T-helper 1 cell (primary cell): ENCODE measurements at regions not wholly inside any gene's neighbourhood (a gene's known extent, or its start where the extent isn't known, plus 50 kb on each side); places are given as distances from the start of the nearest gene placed in this dataset.

Experiments used
- DNase-seq, 5 donors: peaks; one replicate each; pipeline ENCODE4 v3.0.0-alpha.2; 2012 to 2020

DNA sequence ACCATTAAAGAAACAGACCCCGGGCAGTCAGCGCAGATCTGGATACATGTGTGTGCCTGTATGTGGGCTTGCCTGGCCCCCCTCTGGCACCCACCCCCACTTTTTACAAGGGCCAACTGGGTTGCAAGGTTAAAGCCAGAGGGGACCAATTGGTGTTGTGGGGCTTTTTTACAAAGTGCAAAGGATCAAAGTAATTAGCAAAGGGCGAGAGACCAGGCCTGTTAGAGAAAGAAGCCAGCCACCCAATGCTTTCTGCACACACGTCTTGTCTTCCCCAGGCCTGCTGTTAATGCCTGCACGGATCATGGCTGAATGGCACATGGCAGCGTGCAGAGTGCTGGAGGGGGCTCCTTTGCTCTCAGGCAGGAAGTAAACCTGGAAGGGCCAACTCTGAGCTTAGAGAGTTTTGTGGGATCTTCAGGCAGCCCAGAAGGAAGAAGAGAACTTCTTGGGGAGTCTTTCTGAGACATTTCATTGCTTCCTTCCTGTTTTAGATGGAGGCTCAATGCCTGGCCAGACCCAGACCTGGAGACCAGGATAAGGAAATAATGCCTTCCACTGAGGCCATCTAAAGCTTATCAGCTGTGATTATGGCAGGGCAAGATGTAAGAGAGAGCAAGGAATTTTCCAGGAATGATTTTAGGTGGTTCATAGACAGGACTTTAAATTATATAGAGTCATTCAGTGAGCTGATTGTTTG lies 523.4 kb upstream of the TBX3 start:
- no peak for DNase-seq

DNA sequence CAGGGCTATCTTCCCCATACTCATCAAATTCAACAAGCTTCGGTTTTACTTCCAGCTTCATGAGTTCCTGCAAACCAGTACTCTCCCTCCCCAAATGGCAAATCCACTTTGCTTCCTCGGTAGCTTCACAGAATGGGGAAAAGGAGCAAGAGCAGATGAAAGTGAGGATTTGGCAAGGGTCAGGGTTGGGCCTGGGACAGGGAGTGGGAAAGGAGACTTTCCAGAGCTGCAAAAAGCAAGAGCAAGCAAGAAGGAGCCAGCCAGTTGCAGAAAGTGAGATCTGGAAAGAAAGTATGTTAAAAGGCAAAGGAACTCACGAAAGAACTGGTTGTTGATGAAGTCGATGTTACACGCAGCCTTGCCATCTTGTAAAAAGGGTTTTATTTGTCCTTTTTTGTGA lies 522.8 kb upstream of the TBX3 start:
- DNase-seq, result no peak

DNA sequence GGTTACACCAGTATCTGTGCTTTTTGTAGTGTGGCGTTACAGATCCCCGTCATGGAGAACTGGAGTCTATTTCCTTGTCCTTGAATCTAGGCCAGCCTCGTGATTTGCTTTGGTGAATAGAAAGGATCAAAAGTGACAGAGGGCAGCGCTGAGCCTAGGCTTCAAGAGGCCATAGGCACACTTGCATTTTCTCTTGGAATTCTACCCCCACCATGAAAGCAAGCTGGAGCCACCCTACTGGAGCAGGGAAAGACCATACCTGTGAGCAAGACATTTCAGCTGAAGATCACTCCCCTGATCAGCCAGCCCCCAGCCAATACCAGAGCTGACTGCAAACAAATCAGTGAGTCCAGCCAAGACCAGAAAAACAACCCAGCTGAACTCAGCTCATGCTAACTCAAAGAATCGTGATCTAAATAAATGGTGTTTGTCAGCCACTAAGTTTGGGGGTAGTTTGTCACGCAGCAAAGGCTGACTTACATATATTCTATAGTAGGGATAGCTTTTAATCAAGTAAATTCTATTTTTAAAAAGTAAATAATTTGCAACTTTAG lies 521.9 kb upstream of the TBX3 start:
- DNase-seq, result no peak

DNA sequence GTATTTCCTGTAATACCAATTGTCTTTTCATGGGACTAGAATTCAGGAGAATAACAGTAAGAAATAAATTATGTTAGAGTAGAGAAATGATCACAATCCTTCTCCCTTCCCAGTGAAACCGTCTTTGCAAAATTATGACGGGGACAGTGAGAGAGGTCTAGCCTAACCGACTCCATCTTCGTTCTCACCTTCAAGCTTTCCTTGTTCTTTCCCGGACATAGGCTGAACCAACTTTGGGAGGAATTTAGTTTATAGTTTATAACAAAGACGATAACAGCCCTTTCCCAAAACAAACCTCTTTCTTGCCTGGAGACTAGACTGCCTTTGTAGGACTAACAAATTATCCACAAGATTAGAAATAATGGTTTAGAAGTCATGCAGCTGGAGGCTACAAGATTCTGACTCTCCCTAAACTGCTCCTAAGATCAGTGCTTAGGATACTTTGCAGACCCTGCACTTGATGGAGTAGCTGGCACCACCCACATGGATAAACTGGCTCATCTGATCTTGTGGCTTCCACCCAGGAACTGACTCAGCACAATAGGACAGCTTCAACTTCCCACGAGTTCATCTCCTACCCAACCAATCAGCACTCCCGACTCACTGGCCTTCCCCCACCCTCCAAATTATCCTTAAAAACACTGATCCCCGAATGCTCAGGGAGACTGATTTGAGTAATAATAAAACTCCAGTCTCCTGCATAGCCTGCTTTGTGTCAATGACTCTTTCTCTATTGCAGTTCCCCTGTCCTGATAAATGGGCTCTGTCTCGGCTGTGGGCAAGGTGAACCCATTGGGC lies 521.2 kb upstream of the TBX3 start:
- no peak for DNase-seq

DNA sequence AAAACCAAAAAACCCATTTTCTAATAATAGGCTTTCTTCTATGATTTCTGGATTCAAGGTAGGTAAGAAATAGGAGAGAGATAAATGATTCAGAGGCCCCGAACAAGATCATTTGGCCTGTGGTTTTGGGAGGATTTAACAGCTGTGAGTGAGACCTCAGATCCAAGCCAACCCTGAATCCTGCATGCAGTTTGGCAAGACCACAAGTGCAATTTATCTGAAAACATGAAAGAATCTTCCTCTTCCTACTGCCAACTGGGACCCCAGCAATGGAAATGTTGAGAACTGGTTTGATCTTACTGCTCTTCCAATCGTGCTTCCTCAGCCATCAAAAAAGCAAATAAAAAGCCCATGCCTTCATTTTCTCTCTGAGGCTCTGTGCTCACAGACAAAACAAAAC lies 519.7 kb upstream of the TBX3 start:
- no peak for DNase-seq

DNA sequence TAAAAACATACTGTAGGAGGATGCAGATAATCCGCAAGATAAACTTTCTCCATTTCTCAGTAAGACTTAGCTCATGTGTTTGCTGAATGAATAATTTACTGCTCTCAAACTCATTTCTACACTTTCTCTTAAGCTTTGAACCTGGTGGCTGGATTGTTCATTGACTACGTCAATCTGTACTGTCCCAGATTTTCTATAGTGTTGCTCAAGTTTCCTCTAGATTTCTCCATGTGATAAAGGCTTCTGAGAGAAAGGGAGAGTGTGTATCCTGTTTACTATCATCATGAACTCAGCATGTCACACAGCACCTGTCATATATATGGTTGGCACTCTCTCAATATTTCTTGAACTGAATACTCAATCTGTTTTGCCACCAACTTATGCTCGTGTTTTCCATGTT lies 518.0 kb upstream of the TBX3 start:
- DNase-seq, result no peak

DNA sequence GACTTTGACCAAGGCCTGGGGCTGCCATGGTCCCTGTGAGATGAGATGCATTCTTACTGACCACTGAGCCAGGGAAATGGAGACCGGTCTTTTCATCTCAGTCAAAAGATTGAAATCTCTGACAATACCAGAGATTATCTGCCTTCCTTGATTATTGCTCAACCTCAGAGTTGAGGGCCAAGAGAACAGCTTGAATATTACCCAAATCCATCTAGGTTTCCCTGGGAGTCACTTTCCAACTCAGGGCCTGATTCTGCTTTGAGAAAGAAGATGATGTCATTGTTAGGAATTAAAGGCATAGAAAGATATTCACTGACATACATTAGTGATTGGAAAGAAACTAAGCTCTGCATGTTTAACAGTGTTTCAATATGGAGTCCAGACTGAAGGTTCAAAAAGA lies 515.9 kb upstream of the TBX3 start:
- DNase-seq, result no peak

DNA sequence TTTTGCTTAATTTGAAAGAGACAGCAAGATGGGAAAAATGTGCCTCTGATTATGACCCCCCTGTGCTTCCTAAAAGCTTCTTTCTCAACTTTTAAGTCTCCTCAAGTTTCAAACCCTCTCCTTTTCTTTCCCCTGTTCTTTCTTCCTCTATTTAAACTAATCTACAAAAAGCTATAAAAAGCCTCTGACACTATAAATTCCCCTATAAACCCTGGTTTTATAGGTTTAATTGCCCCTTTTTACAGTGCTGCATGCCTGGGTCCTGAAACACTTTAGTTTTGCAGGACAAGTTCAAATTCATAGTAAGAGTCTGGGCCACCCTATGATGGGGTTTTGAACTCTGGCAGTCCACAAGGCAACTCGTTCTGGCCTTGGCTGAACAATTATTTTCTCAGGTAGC lies 510.9 kb upstream of the TBX3 start:
- DNase-seq, result no peak

DNA sequence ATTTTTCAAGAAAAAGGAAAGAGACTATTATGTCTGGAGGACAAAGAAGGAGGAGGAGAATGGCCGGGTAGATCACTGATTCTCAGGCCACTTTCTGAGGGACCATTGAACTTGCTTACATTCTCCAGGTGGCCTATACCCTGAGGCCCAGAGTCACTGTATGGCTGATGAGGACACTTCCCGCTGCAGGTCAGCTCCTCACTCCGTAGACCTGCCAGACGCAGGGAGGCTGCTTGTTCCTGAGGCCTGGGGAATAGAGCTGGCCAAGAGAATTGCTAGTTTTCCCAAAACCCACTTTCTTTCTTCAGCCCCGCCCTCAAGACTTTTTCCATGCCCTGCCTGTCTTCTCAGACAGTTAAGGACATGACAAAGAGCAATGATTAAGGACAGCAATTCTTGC lies 510.5 kb upstream of the TBX3 start:
- DNase-seq, result no peak

DNA sequence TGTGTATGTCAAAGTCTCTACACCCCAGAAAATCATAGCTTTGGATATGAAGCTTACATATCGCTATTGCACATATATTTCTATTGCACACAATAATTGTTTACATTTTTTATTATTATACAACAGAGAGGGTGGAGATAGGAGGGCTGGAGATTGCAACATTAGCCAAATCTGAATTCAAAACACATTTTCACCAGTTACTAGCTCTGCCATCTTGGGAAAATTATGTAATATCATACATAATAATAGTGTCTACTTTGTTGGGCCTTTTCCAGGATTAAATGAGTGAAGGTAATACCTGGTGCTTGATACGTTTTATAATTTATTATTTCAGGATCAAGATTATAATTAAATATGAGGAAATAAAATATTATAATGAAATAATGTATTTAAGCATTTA lies 507.4 kb upstream of the TBX3 start:
- no peak for DNase-seq

DNA sequence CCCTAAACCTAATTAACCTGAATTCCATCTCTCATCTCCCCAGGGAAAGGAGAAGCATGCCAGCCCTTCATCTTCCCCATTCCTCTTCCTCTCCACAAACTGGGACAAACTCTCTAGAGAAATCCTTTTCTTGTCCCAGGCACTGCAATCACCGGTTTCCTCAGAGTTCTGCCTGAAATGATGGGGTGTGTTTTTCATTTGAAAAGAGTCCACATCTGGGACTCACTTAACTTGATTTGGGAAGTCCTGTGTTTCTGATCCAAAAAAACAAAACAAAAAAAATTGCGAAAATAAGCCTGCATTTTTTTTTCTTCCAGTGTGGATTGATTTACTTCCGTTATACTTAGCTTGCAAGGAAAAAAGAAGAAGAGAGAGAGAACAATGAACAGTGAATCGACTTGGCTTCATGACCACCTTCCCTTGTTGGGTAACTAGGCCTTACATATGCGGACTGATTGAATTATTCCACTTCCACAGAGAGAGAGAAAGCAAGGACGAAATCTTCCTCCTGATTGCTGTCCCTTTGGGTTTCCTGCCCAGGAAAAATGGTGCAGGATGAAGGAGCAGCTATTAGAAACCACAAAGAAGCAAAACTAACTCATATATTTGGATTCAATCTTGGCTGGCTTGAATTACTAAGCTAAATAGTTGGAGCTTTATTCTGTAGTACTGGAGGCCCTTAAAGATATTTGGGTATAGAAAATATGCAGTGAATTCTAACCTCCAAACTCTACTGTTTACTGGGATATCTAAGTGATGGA lies 506.2 kb upstream of the TBX3 start:
- no peak for DNase-seq

DNA sequence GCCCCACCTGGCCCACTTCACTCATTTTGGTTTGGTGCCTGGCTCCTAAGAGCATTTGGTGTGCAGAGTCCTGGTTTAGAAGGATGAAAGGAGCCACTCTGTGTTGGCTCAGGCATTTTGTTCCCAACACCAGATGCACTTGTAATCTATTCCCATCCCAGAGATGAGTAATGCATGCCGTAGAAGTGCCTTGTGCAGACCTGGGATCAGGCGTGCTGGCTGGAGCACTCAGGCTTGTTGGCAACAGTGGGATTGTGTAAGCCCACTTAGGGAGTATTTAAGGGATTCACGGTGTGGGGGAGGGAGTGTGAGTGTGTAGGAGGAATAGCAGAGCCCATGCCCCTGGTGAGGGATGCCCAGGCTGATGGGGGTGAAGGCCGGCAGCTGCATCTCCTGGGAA lies 501.5 kb upstream of the TBX3 start:
- no peak for DNase-seq

DNA sequence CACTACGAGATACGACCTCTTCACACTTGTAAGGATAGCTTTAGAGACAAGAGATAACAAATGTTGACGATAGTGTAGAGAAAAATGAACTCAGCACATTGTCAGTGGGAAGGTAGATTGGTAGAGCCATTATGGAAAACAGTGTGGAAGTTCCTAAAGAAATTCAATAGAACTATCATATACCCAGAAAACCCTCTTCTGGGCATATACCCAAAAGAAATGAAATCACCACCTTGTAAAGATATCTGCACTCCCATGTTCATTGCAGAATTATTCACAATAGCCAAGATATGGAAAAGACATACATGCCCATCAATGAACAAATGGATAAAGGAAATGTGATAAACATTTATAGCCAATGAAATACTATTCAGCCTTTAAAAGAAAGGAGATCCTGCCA lies 499.8 kb upstream of the TBX3 start:
- no peak for DNase-seq

DNA sequence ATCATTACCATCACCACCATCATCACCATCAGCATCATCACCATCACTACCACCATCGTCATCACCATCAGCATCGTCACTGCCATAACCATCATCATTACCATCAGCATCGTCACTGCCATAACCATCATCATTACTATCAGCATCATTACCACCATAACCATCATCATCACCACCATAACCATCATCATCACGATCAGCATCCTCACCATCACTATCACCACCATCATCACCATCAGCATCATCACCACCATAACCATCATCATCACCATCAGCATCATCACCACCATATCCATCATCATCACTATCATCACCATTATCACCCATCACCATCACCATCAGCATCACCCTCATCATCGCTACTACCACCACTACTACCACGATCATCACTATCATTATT lies 493.9 kb upstream of the TBX3 start:
- DNase-seq, result no peak

DNA sequence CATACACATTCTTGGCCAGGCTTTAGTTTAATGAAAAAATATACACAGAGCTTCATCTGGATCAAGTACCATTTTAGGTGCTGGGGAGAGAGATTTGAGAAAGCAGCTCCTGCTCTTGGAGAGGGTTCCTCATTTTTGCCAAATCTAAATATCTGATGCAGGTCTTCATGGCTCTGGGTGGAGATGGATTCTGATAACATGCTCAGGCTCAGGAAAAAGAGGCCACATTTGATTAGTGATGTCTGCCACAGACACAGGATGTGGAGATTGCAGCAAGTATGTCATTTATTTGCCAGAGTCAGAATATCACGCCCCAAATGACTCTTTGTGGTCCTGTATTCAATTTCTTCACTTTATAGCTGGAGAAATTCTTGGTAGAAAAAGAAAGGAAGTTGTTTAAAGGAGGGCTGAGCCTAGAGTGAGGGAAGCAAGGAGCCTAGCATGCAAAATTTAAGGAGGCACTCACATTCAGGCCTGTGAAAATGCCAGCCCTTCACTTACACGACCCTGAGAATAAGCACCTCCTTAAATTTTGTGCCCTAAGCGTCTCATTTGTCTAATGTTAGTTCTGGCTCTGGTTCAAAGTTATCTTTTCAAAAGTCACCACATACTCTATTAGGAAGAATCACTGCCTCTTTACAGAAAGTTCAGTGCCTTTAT lies 492.9 kb upstream of the TBX3 start:
- no peak for DNase-seq

DNA sequence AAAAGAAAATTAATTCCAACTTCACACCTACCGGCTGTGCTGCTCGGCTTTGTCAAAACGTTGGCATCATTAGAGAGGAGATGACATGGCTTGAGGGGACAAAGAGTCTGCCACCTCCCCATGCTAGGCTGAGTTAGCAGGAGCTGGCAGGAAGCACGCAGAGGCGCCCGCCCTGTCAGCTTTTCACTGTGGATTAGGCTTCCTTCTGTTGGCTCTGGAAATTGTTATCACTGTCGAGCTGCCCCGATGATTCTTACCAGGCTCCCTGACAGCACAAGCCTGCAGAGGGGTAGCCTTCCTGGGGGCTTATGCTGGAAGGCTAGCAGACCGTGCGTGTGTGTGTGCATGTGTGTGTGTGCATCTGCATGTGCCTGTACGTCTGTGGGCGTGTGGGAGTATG lies 490.9 kb upstream of the TBX3 start:
- no peak for DNase-seq

DNA sequence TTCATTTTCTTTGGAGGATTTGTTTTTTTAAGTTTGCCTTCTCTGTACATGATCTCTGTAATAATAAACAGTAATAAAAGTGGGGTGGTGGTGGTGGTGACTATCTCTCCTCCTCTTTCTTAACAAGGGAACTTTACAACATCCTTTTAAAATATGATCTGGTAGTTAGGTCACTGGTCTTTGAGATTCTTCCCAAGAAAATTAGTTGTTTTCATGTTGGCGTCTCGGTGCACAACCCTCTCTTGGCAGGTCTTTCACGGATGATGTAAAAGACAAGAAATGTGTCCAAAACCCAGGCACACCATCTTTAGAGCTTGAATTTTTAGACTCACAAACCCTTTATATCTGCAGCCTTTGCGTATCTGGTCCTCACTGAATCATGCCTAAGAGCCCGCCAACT lies 488.5 kb upstream of the TBX3 start:
- DNase-seq, result no peak

DNA sequence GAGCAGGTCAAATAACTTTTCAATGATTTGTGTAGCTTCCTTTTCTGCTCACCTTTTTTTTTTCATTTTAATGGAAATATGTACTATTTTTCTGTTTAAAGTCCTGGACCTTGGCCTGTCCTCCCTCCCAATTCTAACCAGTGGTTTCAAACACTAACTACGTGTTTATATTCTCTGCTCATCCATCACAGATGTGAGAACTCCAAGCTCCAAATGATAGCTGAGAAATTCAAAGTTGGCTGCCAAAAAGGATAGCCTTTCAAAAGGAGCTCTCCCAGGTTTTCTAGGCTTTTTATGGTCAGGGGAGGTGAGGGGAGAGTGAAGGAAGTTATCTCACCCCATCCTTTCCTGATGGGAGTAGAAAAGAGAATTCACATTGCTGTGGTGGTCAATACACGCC lies 486.0 kb upstream of the TBX3 start:
- no peak for DNase-seq

DNA sequence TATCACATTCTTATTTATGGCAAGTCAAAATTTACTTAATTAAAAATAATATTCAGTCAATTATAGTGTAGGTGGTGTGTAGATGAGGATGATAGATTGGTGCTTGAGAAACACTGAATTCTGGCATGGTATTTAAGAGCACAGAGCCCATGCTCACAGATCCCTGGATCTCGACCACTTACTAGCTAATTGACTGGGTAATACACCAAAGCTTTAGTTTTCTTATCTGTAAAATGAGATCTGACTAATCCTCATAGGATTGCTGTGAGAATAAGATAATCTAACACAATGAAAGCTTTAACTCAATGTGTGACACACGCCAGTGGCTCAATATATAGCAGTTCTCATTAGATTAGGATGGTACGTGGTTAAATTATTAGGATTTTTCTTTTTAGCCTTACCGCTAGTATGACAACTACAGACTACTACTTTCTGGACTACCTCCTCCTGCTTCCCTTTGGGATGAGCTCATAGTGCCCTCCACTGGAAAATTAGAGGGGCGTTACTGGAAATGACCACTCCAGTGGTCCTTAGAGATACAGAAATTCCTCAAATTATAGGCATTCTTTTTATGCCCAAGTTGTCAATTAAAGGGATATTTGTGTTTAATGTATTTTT lies 482.8 kb upstream of the TBX3 start:
- DNase-seq, result no peak

DNA sequence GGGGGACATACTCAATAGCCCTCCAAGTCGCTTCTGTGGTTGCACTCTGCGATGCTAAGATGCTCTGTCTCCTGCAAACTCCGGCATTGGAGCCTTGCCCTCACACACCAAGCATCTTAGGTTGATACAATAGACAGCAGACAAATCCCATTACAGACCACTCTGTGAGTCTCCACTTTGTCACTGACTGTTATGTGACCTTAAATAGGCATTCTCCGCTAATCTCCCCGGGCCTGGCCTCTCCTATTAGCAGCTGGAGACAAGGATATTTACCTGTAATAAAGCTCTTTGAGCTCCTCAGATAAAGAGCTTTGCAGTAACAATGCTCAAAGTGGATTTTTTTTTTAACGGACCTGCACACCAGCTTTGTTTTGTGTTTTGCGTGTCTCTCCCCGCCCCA lies 479.7 kb upstream of the TBX3 start:
- DNase-seq, result no peak

DNA sequence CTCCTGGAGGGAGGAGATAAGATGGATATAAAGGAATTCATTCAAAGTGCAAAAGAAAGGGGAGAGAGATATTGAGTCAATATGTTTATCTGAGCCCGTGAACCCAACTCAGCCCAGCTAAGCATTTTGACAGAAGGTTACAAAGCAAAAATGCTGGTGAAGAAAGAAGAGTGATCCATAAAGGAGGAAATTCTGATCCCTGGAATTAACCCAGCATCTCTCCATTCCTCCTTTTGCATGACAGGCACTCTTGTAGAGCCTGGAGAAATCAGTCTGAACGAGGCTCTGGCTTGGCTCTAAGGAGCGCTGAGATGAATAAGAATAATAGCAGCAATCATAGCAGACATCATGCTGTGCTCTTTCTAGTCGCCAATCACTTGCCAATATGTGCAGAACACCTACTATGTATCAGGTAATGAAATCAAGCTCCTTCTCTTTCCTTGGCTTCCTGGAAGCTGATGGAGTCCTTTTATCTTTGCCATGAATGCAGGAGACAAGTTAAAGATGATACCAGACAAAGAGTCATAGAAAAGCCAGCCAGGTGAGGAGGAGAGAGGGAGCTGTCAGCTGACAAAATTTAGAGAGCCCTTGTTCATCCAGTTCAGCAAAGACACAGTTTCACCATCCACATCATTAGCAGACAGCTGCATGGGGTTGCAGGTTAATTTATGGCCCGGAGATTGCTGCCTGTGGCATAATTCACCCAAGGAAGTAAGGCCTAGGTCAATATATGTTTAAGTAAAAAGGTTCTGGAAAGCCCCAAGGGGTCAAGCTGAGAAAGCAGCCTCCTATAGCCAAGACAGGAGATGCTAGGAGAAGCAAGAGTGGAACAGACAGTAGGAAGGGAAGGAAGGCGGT lies 476.5 kb upstream of the TBX3 start:
- DNase-seq, result no peak

DNA sequence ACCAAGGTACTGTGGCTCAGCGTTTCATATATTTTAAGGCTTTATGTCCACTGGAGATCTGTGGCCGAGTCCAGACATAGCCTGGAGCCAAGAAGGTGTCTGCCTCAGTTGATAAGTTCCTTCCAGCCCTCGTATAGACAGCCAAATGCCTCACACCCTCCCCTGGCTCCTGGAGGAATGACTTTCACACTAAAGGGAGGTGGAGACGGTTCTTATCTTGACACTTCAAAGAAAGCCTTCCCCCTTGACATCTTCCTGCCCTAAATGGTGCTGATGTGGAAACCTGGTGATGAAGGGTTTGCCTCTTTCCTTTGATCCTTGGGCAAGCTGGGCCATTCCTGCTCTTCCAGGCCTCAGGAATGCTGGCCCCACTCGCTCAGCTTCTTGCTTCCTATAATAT lies 474.8 kb upstream of the TBX3 start:
- no peak for DNase-seq
